ENCODE measurements at regions not wholly inside any gene's neighbourhood (a gene's known extent, or its start where the extent isn't known, plus 50 kb on each side); places are given as distances from the start of the nearest gene placed in this dataset.

- WGBS, 2 donors (ENCODE audit: low coverage in 1 of 2), result 97% methylated on average over 2 of the region's 2 CpGs; no CpG with 5 or more reads in 1 of the 2 donors
- H3K27ac ChIP-seq, result no peak overlapping the region
- no peak for DNase-seq
- in situ Hi-C loops (cut with MboI; ENCODE audit: low pct_ligation_motif_present in 1 of 4, low pct_unique_long_range_greater_than_20kb in 1 of 4, low sequenced_read_pairs in 3 of 4) (no loop called here), intact Hi-C loops (cut with DNase I; ENCODE audit: low total_unique reads) (no loop called here)
- TF ChIP-seq CTCF (IDR thresholded peaks at IDR 0.05), result no peak
- no peak for TF ChIP-seq POLR2AphosphoS5 (IDR thresholded peaks at IDR 0.05)
- TF ChIP-seq EP300 (IDR thresholded peaks at IDR 0.05; ENCODE audit: low read depth), result no peak
- no peaks in the 10 kb centered on the region for H3K36me3 ChIP-seq
- no peaks in the 10 kb centered on the region for H3K9me3 ChIP-seq
- no peaks in the 10 kb centered on the region for H3K27me3 ChIP-seq
- H3K4me3 ChIP-seq, result no peak overlapping the region
- no peaks in the 10 kb centered on the region for H3K4me1 ChIP-seq
Observed at GRCh38 chr18:40932862-40933261, 1022.2 kb upstream of the PIK3C3 start.

GRCh38 chr18:40930211-40930882, 1024.7 kb upstream of the PIK3C3 start:
- Histone ChIP-seq H3K27me3 (no peaks in the 10 kb centered on the region), H3K9me3 (no peaks in the 10 kb centered on the region), H3K36me3 (no peaks in the 10 kb centered on the region), H3K27ac (no peak overlapping the region), H3K4me3 (no peak overlapping the region), H3K4me1 (no peaks in the 10 kb centered on the region)
- in situ Hi-C loops (cut with MboI; ENCODE audit: low pct_ligation_motif_present in 1 of 4, low pct_unique_long_range_greater_than_20kb in 1 of 4, low sequenced_read_pairs in 3 of 4) (no loop called here), intact Hi-C loops (cut with DNase I; ENCODE audit: low total_unique reads) (no loop called here)
- WGBS, 2 donors (ENCODE audit: low coverage in 1 of 2), result 75 to 76% methylated on average over 4 to 5 of the region's 5 CpGs
- no peak for TF ChIP-seq POLR2A (IDR thresholded peaks at IDR 0.05)
- TF ChIP-seq EP300 (IDR thresholded peaks at IDR 0.05; ENCODE audit: low read depth), result no peak
- TF ChIP-seq POLR2AphosphoS5 (IDR thresholded peaks at IDR 0.05), result no peak
- no peak for TF ChIP-seq CTCF (IDR thresholded peaks at IDR 0.05)
- no peak for DNase-seq

GRCh38 chr18:40929399-40929798, 1025.6 kb upstream of the PIK3C3 start:
- 77 to 85% methylated on average over 7 of the region's 7 CpGs for WGBS, 2 donors (ENCODE audit: low coverage in 1 of 2)
- no peaks in the 10 kb centered on the region for H3K27me3 ChIP-seq
- no peaks in the 10 kb centered on the region for H3K4me1 ChIP-seq
- H3K9me3 ChIP-seq, result no peaks in the 10 kb centered on the region
- intact Hi-C loops (cut with DNase I; ENCODE audit: low total_unique reads) (no loop called here), in situ Hi-C loops (cut with MboI; ENCODE audit: low pct_ligation_motif_present in 1 of 4, low pct_unique_long_range_greater_than_20kb in 1 of 4, low sequenced_read_pairs in 3 of 4) (no loop called here)
- no peaks in the 10 kb centered on the region for H3K36me3 ChIP-seq
- no peak overlapping the region for H3K27ac ChIP-seq
- H3K4me3 ChIP-seq, result no peak overlapping the region
- no peak for TF ChIP-seq CTCF (IDR thresholded peaks at IDR 0.05)
- no peak for TF ChIP-seq POLR2A (IDR thresholded peaks at IDR 0.05)
- no peak for TF ChIP-seq EP300 (IDR thresholded peaks at IDR 0.05; ENCODE audit: low read depth)
- TF ChIP-seq POLR2AphosphoS5 (IDR thresholded peaks at IDR 0.05), result no peak
- DNase-seq, result no peak

- 63 to 70% methylated on average over 4 to 5 of the region's 5 CpGs for WGBS, 2 donors (ENCODE audit: low coverage in 1 of 2)
- Histone ChIP-seq H3K27me3 (no peaks in the 10 kb centered on the region), H3K27ac (no peak overlapping the region), H3K4me3 (no peak overlapping the region), H3K9me3 (no peaks in the 10 kb centered on the region), H3K4me1 (no peaks in the 10 kb centered on the region), H3K36me3 (no peaks in the 10 kb centered on the region)
- no peak for DNase-seq
- in situ Hi-C loops (cut with MboI; ENCODE audit: low pct_ligation_motif_present in 1 of 4, low pct_unique_long_range_greater_than_20kb in 1 of 4, low sequenced_read_pairs in 3 of 4) (no loop called here), intact Hi-C loops (cut with DNase I; ENCODE audit: low total_unique reads) (no loop called here)
- TF ChIP-seq EP300 (IDR thresholded peaks at IDR 0.05; ENCODE audit: low read depth) (no peak), POLR2A (IDR thresholded peaks at IDR 0.05) (no peak), POLR2AphosphoS5 (IDR thresholded peaks at IDR 0.05) (no peak), CTCF (IDR thresholded peaks at IDR 0.05) (no peak)
Observed at GRCh38 chr18:40926679-40927078, 1028.4 kb upstream of the PIK3C3 start.
